ENCODE measurements at regions not wholly inside any gene's neighbourhood (a gene's known extent, or its start where the extent isn't known, plus 50 kb on each side); places are given as distances from the start of the nearest gene placed in this dataset.

- TF ChIP-seq, protein P1, sequence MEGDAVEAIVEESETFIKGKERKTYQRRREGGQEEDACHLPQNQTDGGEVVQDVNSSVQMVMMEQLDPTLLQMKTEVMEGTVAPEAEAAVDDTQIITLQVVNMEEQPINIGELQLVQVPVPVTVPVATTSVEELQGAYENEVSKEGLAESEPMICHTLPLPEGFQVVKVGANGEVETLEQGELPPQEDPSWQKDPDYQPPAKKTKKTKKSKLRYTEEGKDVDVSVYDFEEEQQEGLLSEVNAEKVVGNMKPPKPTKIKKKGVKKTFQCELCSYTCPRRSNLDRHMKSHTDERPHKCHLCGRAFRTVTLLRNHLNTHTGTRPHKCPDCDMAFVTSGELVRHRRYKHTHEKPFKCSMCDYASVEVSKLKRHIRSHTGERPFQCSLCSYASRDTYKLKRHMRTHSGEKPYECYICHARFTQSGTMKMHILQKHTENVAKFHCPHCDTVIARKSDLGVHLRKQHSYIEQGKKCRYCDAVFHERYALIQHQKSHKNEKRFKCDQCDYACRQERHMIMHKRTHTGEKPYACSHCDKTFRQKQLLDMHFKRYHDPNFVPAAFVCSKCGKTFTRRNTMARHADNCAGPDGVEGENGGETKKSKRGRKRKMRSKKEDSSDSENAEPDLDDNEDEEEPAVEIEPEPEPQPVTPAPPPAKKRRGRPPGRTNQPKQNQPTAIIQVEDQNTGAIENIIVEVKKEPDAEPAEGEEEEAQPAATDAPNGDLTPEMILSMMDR (conservative IDR thresholded peaks at IDR 0.05; ENCODE audit: low read length), result no peak
- no peak for TF ChIP-seq EZH2phosphoT487 (IDR thresholded peaks at IDR 0.05; ENCODE audit: borderline replicate concordance)
These were observed 68.5 kb downstream of the PLEKHG1 start for GRCh38 chr6:150667977-150668716.

Data from Loucy (cell line).